ENCODE measurements at regions not wholly inside any gene's neighbourhood (a gene's known extent, or its start where the extent isn't known, plus 50 kb on each side); places are given as distances from the start of the nearest gene placed in this dataset.

GRCh38 chr12:17528394-17528793 is 561.6 kb downstream of the RERGL start:
- DNase-seq, result no peak

GRCh38 chr12:17527021-17527420 is 563.0 kb downstream of the RERGL start:
- DNase-seq, result no peak

GRCh38 chr12:17511369-17511768 is 578.6 kb downstream of the RERGL start:
- no peak for DNase-seq

GRCh38 chr12:17507336-17507735 is 582.7 kb downstream of the RERGL start:
- no peak for DNase-seq

- DNase-seq, result no peak
These were observed 586.3 kb downstream of the RERGL start for GRCh38 chr12:17503742-17504141.

- DNase-seq, result no peak
These were observed 600.5 kb downstream of the RERGL start for GRCh38 chr12:17489452-17489851.

- DNase-seq, result no peak
These were observed 610.9 kb downstream of the RERGL start for GRCh38 chr12:17478908-17479673.

GRCh38 chr12:17470460-17470859 is 619.5 kb downstream of the RERGL start:
- no peak for DNase-seq

- DNase-seq, result no peak
These were observed 630.8 kb downstream of the RERGL start for GRCh38 chr12:17459214-17459613.

GRCh38 chr12:17456486-17456885 is 633.5 kb downstream of the RERGL start:
- DNase-seq, result no peak

GRCh38 chr12:17438141-17438540 is 651.9 kb downstream of the RERGL start:
- no peak for DNase-seq

- no peak for DNase-seq
These were observed 673.2 kb downstream of the RERGL start for GRCh38 chr12:17416748-17417147.

- no peak for DNase-seq
These were observed 675.4 kb downstream of the RERGL start for GRCh38 chr12:17414596-17414995.

GRCh38 chr12:17411662-17412061 is 678.3 kb downstream of the RERGL start:
- no peak for DNase-seq

- DNase-seq, result no peak
These were observed 701.3 kb downstream of the RERGL start for GRCh38 chr12:17388679-17389078.

GRCh38 chr12:17383321-17383720 is 706.7 kb downstream of the RERGL start:
- DNase-seq, result no peak

- no peak for DNase-seq
These were observed 708.8 kb downstream of the RERGL start for GRCh38 chr12:17381211-17381610.

GRCh38 chr12:17372508-17372907 is 717.5 kb downstream of the RERGL start:
- DNase-seq, result no peak

- no peak for DNase-seq
These were observed 718.3 kb downstream of the RERGL start for GRCh38 chr12:17371491-17372215.

GRCh38 chr12:17370621-17371020 is 719.4 kb downstream of the RERGL start:
- no peak for DNase-seq

- no peak for DNase-seq
These were observed 720.4 kb downstream of the RERGL start for GRCh38 chr12:17369556-17369955.

GRCh38 chr12:17361224-17361623 is 728.8 kb downstream of the RERGL start:
- DNase-seq, result no peak

GRCh38 chr12:17358835-17359234 is 731.2 kb downstream of the RERGL start:
- DNase-seq, result no peak

GRCh38 chr12:17357396-17357795 is 732.6 kb downstream of the RERGL start:
- no peak for DNase-seq

- no peak for DNase-seq
These were observed 737.8 kb downstream of the RERGL start for GRCh38 chr12:17352164-17352563.
